A549 (cell line): ENCODE measurements at regions not wholly inside any gene's neighbourhood (a gene's known extent, or its start where the extent isn't known, plus 50 kb on each side); places are given as distances from the start of the nearest gene placed in this dataset.
"Not testable (repeated sequence)": the region's sequence is repeated elsewhere in the genome, so short reads cannot be mapped to it uniquely, and the experiment has no call there.

ENCODE experiments used
- CTCF ChIP-seq: fragments of >200 bp; sonication (Bioruptor Twin); formaldehyde crosslinking; IDR thresholded peaks from 3 replicates; pipeline ENCODE4 v1.5.1; 2016
- EHMT2 ChIP-seq: fragments of 200-600 bp; sonication (generic); IDR thresholded peaks from 2 replicates; pipeline ENCODE4 v1.6.1; 2016; ENCODE audit warnings: antibody characterized with exemption, low read depth, mild to moderate bottlenecking, moderate library complexity
- NR3C1 ChIP-seq: fragments of >200 bp; sonication (Bioruptor Twin); formaldehyde crosslinking; IDR thresholded peaks from 3 replicates; pipeline ENCODE4 v1.6.1; 2017
- POLR2A ChIP-seq: IDR thresholded peaks from 2 replicates; pipeline ENCODE4 v1.6.1; 2012; ENCODE audit warnings: mild to moderate bottlenecking, low read length
- SREBF2 ChIP-seq: fragments of 450-650 bp; IDR thresholded peaks from 2 replicates; pipeline ENCODE4 v1.6.1; 2014; ENCODE audit warnings: mild to moderate bottlenecking, moderate library complexity
- TF ChIP-seq, protein P1 (sequence below): IDR thresholded peaks from 2 replicates; pipeline ENCODE4 v1.6.1; 2012

GRCh38 chr17:30718099-30718447, 106.4 kb downstream of the CRLF3 start:
- TF ChIP-seq POLR2A, SREBF2, NR3C1, EHMT2, CTCF: not testable (repeated sequence)
- TF ChIP-seq, protein P1, sequence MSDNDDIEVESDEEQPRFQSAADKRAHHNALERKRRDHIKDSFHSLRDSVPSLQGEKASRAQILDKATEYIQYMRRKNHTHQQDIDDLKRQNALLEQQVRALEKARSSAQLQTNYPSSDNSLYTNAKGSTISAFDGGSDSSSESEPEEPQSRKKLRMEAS: not testable (repeated sequence)
